GM12873 (cell line): ENCODE measurements at regions not wholly inside any gene's neighbourhood (a gene's known extent, or its start where the extent isn't known, plus 50 kb on each side); places are given as distances from the start of the nearest gene placed in this dataset.

ENCODE experiments used
- CTCF ChIP-seq: IDR thresholded peaks from 2 replicates; pipeline ENCODE4 v1.5.1; 2012; ENCODE audit warnings: low read depth, mild to moderate bottlenecking, moderate library complexity, low read length, control low read depth; ENCODE audit not compliant: insufficient read depth; ENCODE audit errors: missing control alignments

- TF ChIP-seq CTCF, result no peak
Measured at GRCh38 chr3:115420086-115420485, 203.2 kb upstream of the GAP43 start.

- TF ChIP-seq CTCF, result no peak
Measured at GRCh38 chr3:115423170-115423569, 200.1 kb upstream of the GAP43 start.

GRCh38 chr3:115428841-115429240, 194.5 kb upstream of the GAP43 start:
- TF ChIP-seq CTCF, result no peak

- no peak for TF ChIP-seq CTCF
Measured at GRCh38 chr3:115436767-115437301, 186.5 kb upstream of the GAP43 start.

GRCh38 chr3:115438799-115439198, 184.5 kb upstream of the GAP43 start:
- TF ChIP-seq CTCF, result no peak

GRCh38 chr3:115445559-115445958, 177.8 kb upstream of the GAP43 start:
- TF ChIP-seq CTCF, result no peak

- no peak for TF ChIP-seq CTCF
Measured at GRCh38 chr3:115448851-115449250, 174.5 kb upstream of the GAP43 start.
